ENCODE measurements at regions not wholly inside any gene's neighbourhood (a gene's known extent, or its start where the extent isn't known, plus 50 kb on each side); places are given as distances from the start of the nearest gene placed in this dataset.

GRCh38 chr15:61519296-61519695 is 290.2 kb upstream of the RORA start:
- TF ChIP-seq POLR2A (IDR thresholded peaks at IDR 0.05) (no peak), CTCF (IDR thresholded peaks at IDR 0.05) (no peak), POLR2AphosphoS5 (IDR thresholded peaks at IDR 0.05) (no peak)
